A673 (cell line): ENCODE measurements at regions not wholly inside any gene's neighbourhood (a gene's known extent, or its start where the extent isn't known, plus 50 kb on each side); places are given as distances from the start of the nearest gene placed in this dataset.
"Not testable (repeated sequence)": the region's sequence is repeated elsewhere in the genome, so short reads cannot be mapped to it uniquely, and the experiment has no call there.

Experiments
- BruUV-seq: library from RNA; stranded (reverse); fragments of 400-500 nt; replicated peaks from 2 replicates; lab custom pipeline; 2021; lab: Mats Ljungman, UMichigan
- CTCF ChIA-PET: fragments of 300-600 bp; sonication (Branson Sonifier 250); formaldehyde crosslinking; loops from one replicate; lab custom pipeline; 2022; ENCODE audit warnings: antibody characterized with exemption; lab: Charles Lee
- POLR2A ChIA-PET: fragments of 300-600 bp; sonication (Branson Sonifier 250); formaldehyde crosslinking; loops from one replicate; lab custom pipeline; 2022; ENCODE audit warnings: antibody characterized with exemption; ENCODE audit not compliant: low non-redundant PET; lab: Charles Lee
- DNase-seq: peaks from one replicate; pipeline ENCODE4 v3.0.0-alpha.2; 2015; ENCODE audit warnings: low spot score
- H3K27ac ChIP-seq: fragments of 200-600 bp; sonication (generic); 2 replicates; pipeline ENCODE4 v1.5.1; 2016; ENCODE audit warnings: mixed run types, low read depth, mild to moderate bottlenecking, mixed read lengths, antibody characterized with exemption, low read length; ENCODE audit not compliant: poor library complexity, severe bottlenecking
- H3K27me3 ChIP-seq: fragments of 200-600 bp; sonication (generic); replicated peaks from 2 replicates; pipeline ENCODE4 v1.6.1; 2017; ENCODE audit warnings: mixed run types, low read depth, mild to moderate bottlenecking, mixed read lengths, antibody characterized with exemption, low read length; ENCODE audit not compliant: insufficient read depth, poor library complexity
- H3K36me3 ChIP-seq: fragments of 200-600 bp; sonication (generic); 2 replicates; pipeline ENCODE4 v1.6.1; 2016; ENCODE audit warnings: mixed run types, mild to moderate bottlenecking, mixed read lengths, antibody characterized with exemption, low read length; ENCODE audit not compliant: insufficient read depth, poor library complexity, severe bottlenecking
- H3K4me1 ChIP-seq: fragments of 200-600 bp; sonication (generic); 2 replicates; pipeline ENCODE4 v1.6.1; 2017; ENCODE audit warnings: mixed run types, mild to moderate bottlenecking, mixed read lengths, antibody characterized with exemption, low read length; ENCODE audit not compliant: insufficient read depth, poor library complexity, severe bottlenecking
- H3K4me3 ChIP-seq: fragments of 200-600 bp; sonication (generic); 2 replicates; pipeline ENCODE4 v1.5.1; 2016; ENCODE audit warnings: low read depth, mixed run types, mild to moderate bottlenecking, mixed read lengths, low read length; ENCODE audit not compliant: poor library complexity, severe bottlenecking
- H3K9me3 ChIP-seq: fragments of 200-600 bp; sonication (generic); 2 replicates; pipeline ENCODE4 v1.6.1; 2016; ENCODE audit warnings: mixed run types, low read depth, mild to moderate bottlenecking, mixed read lengths, antibody characterized with exemption, low read length; ENCODE audit not compliant: poor library complexity, severe bottlenecking
- EZH2 ChIP-seq: fragments of 200-600 bp; sonication (generic); IDR thresholded peaks from 2 replicates; pipeline ENCODE4 v1.6.1; 2017; ENCODE audit warnings: borderline replicate concordance, low read depth, mild to moderate bottlenecking, mixed read lengths, antibody characterized with exemption, low read length; ENCODE audit not compliant: poor library complexity, severe bottlenecking
- intact Hi-C: fragments of 100-400 bp; cut with micrococcal nuclease; formaldehyde crosslinking; loops from one replicate; pipeline ENCODE4 v1.10.0; 2022; ENCODE audit not compliant: unreplicated experiment
- TF ChIP-seq, protein P1 (sequence below): fragments of 300-800, 200-600 bp; sonication (generic); conservative IDR thresholded peaks from 2 replicates; pipeline ENCODE4 v1.5.1; 2017; ENCODE audit warnings: low read depth, mild to moderate bottlenecking, antibody characterized with exemption, low read length, moderate library complexity, mixed read lengths

DNA sequence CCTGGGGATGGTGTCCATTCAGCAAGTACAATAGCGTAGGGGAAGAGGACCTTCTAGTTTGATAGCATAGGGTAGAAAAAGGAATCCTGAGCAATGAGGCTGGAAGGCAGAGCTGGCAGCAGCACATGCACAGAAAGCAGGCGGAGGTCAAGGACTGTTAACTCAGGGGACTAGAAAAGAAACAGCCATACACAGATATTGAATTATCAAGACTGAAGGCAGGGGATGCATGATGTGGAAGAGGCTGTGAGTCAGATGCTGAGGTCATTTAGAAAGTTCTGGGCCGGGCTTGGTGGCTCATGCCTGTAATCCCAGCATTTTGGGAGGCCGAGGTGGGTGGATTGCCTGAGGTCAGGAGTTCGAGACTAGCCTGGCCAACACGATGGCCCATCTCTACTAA lies 65.6 kb downstream of the OPTC start:
- POLR2A ChIA-PET: no interaction called here
- no peak for TF ChIP-seq EZH2
- TF ChIP-seq, protein P1, sequence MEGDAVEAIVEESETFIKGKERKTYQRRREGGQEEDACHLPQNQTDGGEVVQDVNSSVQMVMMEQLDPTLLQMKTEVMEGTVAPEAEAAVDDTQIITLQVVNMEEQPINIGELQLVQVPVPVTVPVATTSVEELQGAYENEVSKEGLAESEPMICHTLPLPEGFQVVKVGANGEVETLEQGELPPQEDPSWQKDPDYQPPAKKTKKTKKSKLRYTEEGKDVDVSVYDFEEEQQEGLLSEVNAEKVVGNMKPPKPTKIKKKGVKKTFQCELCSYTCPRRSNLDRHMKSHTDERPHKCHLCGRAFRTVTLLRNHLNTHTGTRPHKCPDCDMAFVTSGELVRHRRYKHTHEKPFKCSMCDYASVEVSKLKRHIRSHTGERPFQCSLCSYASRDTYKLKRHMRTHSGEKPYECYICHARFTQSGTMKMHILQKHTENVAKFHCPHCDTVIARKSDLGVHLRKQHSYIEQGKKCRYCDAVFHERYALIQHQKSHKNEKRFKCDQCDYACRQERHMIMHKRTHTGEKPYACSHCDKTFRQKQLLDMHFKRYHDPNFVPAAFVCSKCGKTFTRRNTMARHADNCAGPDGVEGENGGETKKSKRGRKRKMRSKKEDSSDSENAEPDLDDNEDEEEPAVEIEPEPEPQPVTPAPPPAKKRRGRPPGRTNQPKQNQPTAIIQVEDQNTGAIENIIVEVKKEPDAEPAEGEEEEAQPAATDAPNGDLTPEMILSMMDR: no peak
- Histone ChIP-seq H3K27me3 (no peaks in the 10 kb centered on the region), H3K27ac (no peak overlapping the region), H3K36me3 (no peaks in the 10 kb centered on the region), H3K9me3 (no peaks in the 10 kb centered on the region), H3K4me1 (peaks cover 13% of the 10 kb centered on the region), H3K4me3 (no peak overlapping the region)
- DNase-seq: no peak
- intact Hi-C loops: no loop called here
- no TSS peak for BruUV-seq
- CTCF ChIA-PET: no interaction called here

DNA sequence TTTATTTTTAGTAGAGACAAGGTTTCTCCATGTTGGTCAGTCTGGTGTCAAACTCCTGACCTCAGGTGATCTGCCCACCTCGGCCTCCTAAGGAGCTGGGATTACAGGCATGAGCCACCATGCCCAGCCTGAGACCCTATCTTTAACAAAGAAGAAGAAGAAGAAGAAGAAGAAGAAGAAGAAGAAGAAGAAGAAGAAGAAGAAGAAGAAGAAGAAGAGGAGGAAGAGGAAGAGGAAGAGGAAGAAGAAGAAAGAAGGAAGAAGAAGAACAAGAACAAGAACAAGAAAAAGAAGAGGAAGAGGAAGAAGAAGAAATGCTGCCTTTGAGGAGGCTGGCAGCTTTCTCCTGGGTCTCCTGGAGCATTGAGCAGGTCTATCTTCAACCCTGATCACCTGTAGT lies 64.9 kb upstream of the ATP2B4 start:
- POLR2A ChIA-PET: interaction anchor here (0.5 kb wide), 1 partner anchor 209 kb away, joined by 3 read pairs; no protein-coding TSS in a partner anchor
- intact Hi-C loops: not testable (repeated sequence)

DNA sequence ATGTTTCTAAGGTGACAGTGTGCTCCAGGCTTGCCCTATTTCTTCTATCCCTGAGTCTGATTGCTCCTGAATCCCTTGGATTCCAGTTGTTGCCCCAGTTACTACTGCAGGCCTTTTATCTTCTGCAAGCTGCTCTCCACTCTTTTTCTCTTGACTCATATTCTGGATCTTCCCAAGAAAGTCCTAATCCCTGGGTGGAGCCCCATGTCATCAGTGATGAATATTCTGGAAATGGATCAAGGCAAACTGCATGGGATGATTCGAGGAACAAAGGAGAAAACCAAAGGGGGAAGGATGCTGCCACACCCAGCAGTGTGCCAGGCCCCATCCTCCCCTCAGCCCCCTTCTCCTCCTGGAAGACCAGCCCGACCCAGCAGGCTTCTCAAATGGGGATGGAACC lies 63.3 kb upstream of the ATP2B4 start:
- CTCF ChIA-PET: no interaction called here

More for the DNA sequence above, 64.9 kb upstream of the ATP2B4 start:
- H3K9me3 ChIP-seq, H3K4me3 ChIP-seq, H3K36me3 ChIP-seq, DNase-seq, H3K27ac ChIP-seq, H3K4me1 ChIP-seq, CTCF ChIA-PET, BruUV-seq, H3K27me3 ChIP-seq: not testable (repeated sequence)

DNA sequence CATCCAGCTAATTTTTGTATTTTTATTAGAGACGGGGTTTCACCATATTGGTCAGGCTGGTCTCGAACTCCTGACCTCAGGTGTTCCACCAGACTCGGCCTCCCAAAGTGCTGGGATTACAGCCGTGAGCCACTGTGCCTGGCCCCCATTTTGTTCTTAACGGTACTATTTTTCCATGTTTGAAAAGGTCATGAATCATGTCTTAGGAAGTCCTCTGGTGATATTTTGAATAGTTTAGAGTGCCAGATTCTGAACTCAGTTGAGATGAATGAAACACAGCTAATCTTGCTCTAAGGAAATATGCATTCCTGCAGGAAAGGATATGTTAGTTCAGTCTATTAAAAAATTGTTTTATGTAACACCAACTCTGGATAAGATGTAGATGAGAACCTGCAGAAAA lies 62.6 kb upstream of the ATP2B4 start:
- TF ChIP-seq, protein P1: no peak
- TF ChIP-seq EZH2: no peak
- no TSS peak for BruUV-seq
- ChIA-PET POLR2A (no interaction called here), CTCF (no interaction called here)
- no peak overlapping the region for H3K27ac ChIP-seq
- H3K4me3 ChIP-seq: no peak overlapping the region
- intact Hi-C loops: no loop called here
- H3K36me3 ChIP-seq: no peaks in the 10 kb centered on the region
- H3K27me3 ChIP-seq: no peaks in the 10 kb centered on the region
- no peaks in the 10 kb centered on the region for H3K4me1 ChIP-seq
- no peak for DNase-seq
- H3K9me3 ChIP-seq: no peaks in the 10 kb centered on the region

More for the DNA sequence above, 63.3 kb upstream of the ATP2B4 start:
- Histone ChIP-seq H3K9me3 (no peaks in the 10 kb centered on the region), H3K4me1 (no peaks in the 10 kb centered on the region), H3K4me3 (no peak overlapping the region), H3K36me3 (no peaks in the 10 kb centered on the region), H3K27ac (no peak overlapping the region), H3K27me3 (no peaks in the 10 kb centered on the region)
- POLR2A ChIA-PET: no interaction called here
- no peak for DNase-seq
- BruUV-seq: no TSS peak
- no peak for TF ChIP-seq EZH2
- TF ChIP-seq, protein P1: no peak
- intact Hi-C loops: no loop called here
